Transverse colon (tissue), 4 donors: ENCODE measurements at regions not wholly inside any gene's neighbourhood (a gene's known extent, or its start where the extent isn't known, plus 50 kb on each side); places are given as distances from the start of the nearest gene placed in this dataset.

Source experiments
- DNase-seq: peaks from one replicate; pipeline ENCODE4 v3.0.0-alpha.2; 2019
- H3K27ac ChIP-seq, 4 donors: fragments of 200-600 bp; sonication (generic); 2 replicates each; pipeline ENCODE4 v1.5.1; 2016 to 2018; ENCODE audit warnings: inconsistent platforms in 4 of 4
- H3K27me3 ChIP-seq: fragments of 200-600 bp; sonication (generic); 2 replicates; pipeline ENCODE4 v1.5.1; 2017; ENCODE audit warnings: inconsistent platforms
- H3K36me3 ChIP-seq, 4 donors: fragments of 200-600 bp; sonication (generic); 2 replicates each; pipeline ENCODE4 v1.5.1; 2017 to 2019; ENCODE audit warnings: inconsistent platforms in 4 of 4
- H3K4me1 ChIP-seq, 4 donors: fragments of 200-600 bp; sonication (generic); 2 replicates each; pipeline ENCODE4 v1.5.1; 2017 to 2020; ENCODE audit warnings: inconsistent platforms in 4 of 4
- H3K4me3 ChIP-seq, 4 donors: fragments of 200-600 bp; sonication (generic); 1 replicate in 1 of 4; 2 replicates in 3 of 4; pipeline versions ENCODE4 v1.5.1 to v1.6.1; 2017 to 2019; ENCODE audit warnings: inconsistent platforms in 4 of 4
- H3K9me3 ChIP-seq, 2 donors: fragments of 200-600 bp; sonication (generic); 2 replicates each; pipeline ENCODE4 v1.5.1; 2017 to 2019; ENCODE audit warnings: inconsistent platforms in 2 of 2
- EP300 ChIP-seq: sonication (generic); formaldehyde crosslinking; IDR thresholded peaks from one replicate; pipeline ENCODE4 v1.6.1; 2017; ENCODE audit warnings: antibody characterized with exemption, low read depth
- POLR2A ChIP-seq: fragments of 450-650 bp; IDR thresholded peaks from one replicate; pipeline ENCODE4 v1.6.1; 2016; ENCODE audit warnings: antibody characterized with exemption, mild to moderate bottlenecking, moderate library complexity
- POLR2AphosphoS5 ChIP-seq, 3 donors: sonication (generic); formaldehyde crosslinking; IDR thresholded peaks; one replicate each; pipeline ENCODE4 v1.6.1; 2016; ENCODE audit warnings: antibody characterized with exemption in 3 of 3
- WGBS, 2 donors: methylation state at CpG; one replicate each; pipeline ENCODE4 v1.1.5; 2018; ENCODE audit warnings: low coverage in 1 of 2; 5-methylcytosine and 5-hydroxymethylcytosine counted together
- in situ Hi-C, 4 donors: fragments of 200-750 bp; cut with MboI; loops; one replicate each; pipeline versions ENCODE4 v1.15.0 to v1.15.1; 2017; ENCODE audit warnings: low sequenced_read_pairs in 3 of 4, low pct_ligation_motif_present in 1 of 4, low pct_unique_long_range_greater_than_20kb in 1 of 4
- intact Hi-C: fragments of 100-400 bp; cut with DNase I; formaldehyde crosslinking; loops from one replicate; pipeline ENCODE4 v1.15.1; 2023; ENCODE audit warnings: low total_unique reads
- TF ChIP-seq, protein P1 (sequence below), 5 experiments: fragments of 200-600 bp in 3 of 5; fragments of 450-650 bp in 2 of 5; sonication (generic) in 3 of 5; IDR thresholded peaks; 1 replicate in 2 of 5; 2 replicates in 3 of 5; pipeline ENCODE4 v1.5.1; 2016 to 2017; ENCODE audit warnings: antibody characterized with exemption in 5 of 5, inconsistent platforms in 3 of 5, mild to moderate bottlenecking in 2 of 5, moderate library complexity in 1 of 5

DNA sequence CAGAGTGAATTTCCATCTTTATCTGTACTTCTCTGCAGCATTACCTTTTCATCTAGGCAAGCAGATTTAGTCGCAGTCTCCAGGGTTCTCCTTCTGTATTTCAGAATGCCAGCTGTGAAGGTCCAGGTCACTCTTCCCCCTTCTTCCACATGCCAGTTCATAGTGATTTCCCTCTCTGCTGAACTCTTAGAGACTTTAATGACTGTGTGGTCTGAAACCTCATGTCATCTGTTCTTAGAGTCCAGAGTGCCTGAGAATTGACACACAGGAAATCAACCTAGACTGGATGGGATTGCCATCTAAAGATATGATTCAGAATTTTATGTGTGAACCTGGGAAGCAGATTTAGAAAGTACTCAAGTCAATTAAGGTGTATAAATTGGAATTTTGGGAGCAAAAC is 248.1 kb downstream of the TPBG start:
- H3K4me3 ChIP-seq, result no peak overlapping the region
- 75 to 90% methylated on average over 1 of the region's 1 CpG for WGBS, 2 donors
- TF ChIP-seq POLR2A (no peak), POLR2AphosphoS5 (IDR thresholded peaks at IDR 0.05) (no peak), EP300 (no peak)
- TF ChIP-seq, protein P1, sequence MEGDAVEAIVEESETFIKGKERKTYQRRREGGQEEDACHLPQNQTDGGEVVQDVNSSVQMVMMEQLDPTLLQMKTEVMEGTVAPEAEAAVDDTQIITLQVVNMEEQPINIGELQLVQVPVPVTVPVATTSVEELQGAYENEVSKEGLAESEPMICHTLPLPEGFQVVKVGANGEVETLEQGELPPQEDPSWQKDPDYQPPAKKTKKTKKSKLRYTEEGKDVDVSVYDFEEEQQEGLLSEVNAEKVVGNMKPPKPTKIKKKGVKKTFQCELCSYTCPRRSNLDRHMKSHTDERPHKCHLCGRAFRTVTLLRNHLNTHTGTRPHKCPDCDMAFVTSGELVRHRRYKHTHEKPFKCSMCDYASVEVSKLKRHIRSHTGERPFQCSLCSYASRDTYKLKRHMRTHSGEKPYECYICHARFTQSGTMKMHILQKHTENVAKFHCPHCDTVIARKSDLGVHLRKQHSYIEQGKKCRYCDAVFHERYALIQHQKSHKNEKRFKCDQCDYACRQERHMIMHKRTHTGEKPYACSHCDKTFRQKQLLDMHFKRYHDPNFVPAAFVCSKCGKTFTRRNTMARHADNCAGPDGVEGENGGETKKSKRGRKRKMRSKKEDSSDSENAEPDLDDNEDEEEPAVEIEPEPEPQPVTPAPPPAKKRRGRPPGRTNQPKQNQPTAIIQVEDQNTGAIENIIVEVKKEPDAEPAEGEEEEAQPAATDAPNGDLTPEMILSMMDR (IDR thresholded peaks at IDR 0.05), result no peak
- H3K9me3 ChIP-seq, result no peaks in the 10 kb centered on the region
- in situ Hi-C loops, result no loop called here
- no peaks in the 10 kb centered on the region for H3K27me3 ChIP-seq
- intact Hi-C loops, result no loop called here
- H3K36me3 ChIP-seq, result no peaks in the 10 kb centered on the region
- H3K4me1 ChIP-seq, result no peaks in the 10 kb centered on the region
- no peak overlapping the region for H3K27ac ChIP-seq
- no peak for DNase-seq

DNA sequence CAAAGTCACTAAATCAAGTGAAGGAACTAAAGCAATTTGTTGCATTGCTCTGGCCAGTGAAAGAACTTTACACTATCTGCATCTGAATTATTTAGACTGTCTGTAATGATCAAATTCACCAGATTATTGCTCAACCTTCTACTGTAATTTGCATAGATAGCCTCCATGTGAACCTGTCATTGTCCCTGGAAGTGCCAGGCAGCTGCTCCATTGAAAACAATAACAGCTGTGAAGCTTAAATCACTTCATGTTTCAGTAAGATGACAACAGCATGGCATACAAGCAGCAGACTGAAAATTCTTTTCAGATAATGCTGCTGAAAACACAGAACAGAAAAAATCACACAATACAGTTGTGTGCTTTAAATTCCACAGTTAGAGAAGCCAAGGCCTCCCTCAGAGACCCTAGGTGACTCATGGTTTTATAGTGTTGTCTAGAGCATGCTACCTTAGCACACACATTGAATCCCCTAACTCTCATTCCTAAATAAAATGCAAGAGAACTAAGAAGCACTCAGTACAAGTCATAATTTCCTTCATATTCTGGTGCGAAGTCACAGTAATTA is 248.9 kb downstream of the TPBG start:
- H3K27me3 ChIP-seq, result no peaks in the 10 kb centered on the region
- no peaks in the 10 kb centered on the region for H3K4me1 ChIP-seq
- H3K27ac ChIP-seq, result no peak overlapping the region
- in situ Hi-C loops, result no loop called here
- H3K4me3 ChIP-seq, result no peak overlapping the region
- intact Hi-C loops, result no loop called here
- no peak for DNase-seq
- H3K36me3 ChIP-seq, result no peaks in the 10 kb centered on the region
- TF ChIP-seq POLR2AphosphoS5 (IDR thresholded peaks at IDR 0.05) (no peak), POLR2A (no peak), EP300 (no peak)
- TF ChIP-seq, protein P1 (IDR thresholded peaks at IDR 0.05), result no peak
- 84 to 100% methylated on average over 1 of the region's 1 CpG for WGBS, 2 donors
- no peaks in the 10 kb centered on the region for H3K9me3 ChIP-seq

DNA sequence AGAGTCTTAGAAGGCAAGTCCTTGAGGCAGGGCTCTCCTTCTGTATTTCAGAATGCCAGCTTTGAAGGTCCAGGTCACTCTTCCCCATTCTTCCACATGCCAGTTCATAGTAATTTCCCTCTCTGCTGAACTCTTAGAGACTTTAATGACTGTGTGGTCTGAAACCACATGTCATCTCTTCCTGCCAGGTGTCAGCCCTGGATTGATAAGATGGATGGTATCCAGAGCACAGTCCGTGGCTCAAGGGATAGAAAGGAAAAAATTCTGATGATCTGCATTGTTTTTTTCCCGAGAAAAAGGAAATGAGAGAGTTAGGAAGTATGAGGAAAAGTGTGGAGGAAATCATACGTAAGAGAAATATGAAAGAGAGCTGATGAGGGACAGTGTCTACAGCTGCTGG is 250.9 kb downstream of the TPBG start:
- TF ChIP-seq EP300 (no peak), POLR2A (no peak)
- TF ChIP-seq, protein P1 (IDR thresholded peaks at IDR 0.05), result no peak
- Histone ChIP-seq H3K27me3 (no peaks in the 10 kb centered on the region), H3K27ac (no peak overlapping the region), H3K9me3 (no peaks in the 10 kb centered on the region), H3K4me3 (no peak overlapping the region), H3K36me3 (no peaks in the 10 kb centered on the region), H3K4me1 (no peaks in the 10 kb centered on the region)
- WGBS, 2 donors, result 56 to 57% methylated on average over 3 of the region's 3 CpGs
- in situ Hi-C loops (no loop called here), intact Hi-C loops (no loop called here)
- DNase-seq, result no peak

DNA sequence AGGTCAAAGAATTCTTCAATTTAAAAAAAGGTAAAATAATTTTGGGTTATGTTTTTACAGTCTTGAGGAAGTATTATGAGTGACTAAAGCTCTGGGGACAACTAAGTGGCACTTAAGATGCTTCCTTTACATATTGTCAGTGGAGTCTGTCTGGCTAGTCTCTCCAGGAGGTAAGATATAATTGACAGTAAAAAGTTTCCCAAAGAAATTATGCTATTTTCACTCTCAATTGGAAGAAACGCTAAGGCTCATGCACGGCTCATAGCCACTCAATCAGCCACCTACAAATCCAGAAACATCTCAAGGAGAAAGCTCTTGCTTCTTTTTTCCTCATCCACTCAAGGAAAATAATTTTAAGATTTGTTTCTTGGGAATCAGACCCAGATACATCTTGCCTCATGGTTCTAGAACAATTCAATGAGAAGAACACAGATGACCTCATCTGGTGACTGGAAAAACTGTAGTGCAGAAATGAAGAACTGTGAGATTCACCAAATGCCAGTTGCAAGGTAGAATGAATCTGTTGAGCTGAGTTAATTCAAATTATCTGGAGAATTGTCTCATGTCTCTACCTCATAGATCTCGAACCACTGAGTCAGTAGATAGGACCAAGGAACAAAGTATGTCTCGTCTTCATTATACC is 252.9 kb downstream of the TPBG start:
- intact Hi-C loops, result no loop called here

More for the DNA sequence above, 252.9 kb downstream of the TPBG start:
- WGBS, 2 donors, result 43 to 72% methylated on average over 2 to 4 of the region's 4 CpGs
- Histone ChIP-seq H3K4me3 (no peak overlapping the region), H3K27me3 (no peaks in the 10 kb centered on the region), H3K36me3 (no peaks in the 10 kb centered on the region), H3K4me1 (no peaks in the 10 kb centered on the region), H3K27ac (no peak overlapping the region), H3K9me3 (no peaks in the 10 kb centered on the region)
- no peak for DNase-seq
- in situ Hi-C loops, result no loop called here
- no peak for TF ChIP-seq EP300
- TF ChIP-seq, protein P1 (IDR thresholded peaks at IDR 0.05), result no peak
- TF ChIP-seq POLR2A, result no peak
- no peak for TF ChIP-seq POLR2AphosphoS5 (IDR thresholded peaks at IDR 0.05)
